ENCODE measurements at regions not wholly inside any gene's neighbourhood (a gene's known extent, or its start where the extent isn't known, plus 50 kb on each side); places are given as distances from the start of the nearest gene placed in this dataset.

GRCh38 chr4:162634390-162634789 lies 470.6 kb upstream of the FSTL5 start:
- Histone ChIP-seq H3K9me3 (no peaks in the 10 kb centered on the region), H3K27ac (no peak overlapping the region)
- intact Hi-C loops (cut with DNase I): no loop called here

GRCh38 chr4:162622664-162623063 lies 458.9 kb upstream of the FSTL5 start:
- Histone ChIP-seq H3K27ac (no peak overlapping the region), H3K36me3 (no peaks in the 10 kb centered on the region), H3K9me3 (no peaks in the 10 kb centered on the region), H3K4me1 (no peaks in the 10 kb centered on the region), H3K27me3 (no peaks in the 10 kb centered on the region), H3K4me3 (no peak overlapping the region)
- TF ChIP-seq EP300 (IDR thresholded peaks at IDR 0.05) (no peak), POLR2A (IDR thresholded peaks at IDR 0.05) (no peak), POLR2AphosphoS5 (IDR thresholded peaks at IDR 0.05) (no peak), CTCF (IDR thresholded peaks at IDR 0.05) (no peak)
- no peak for DNase-seq
- WGBS, 2 donors: 72 to 88% methylated on average over 2 of the region's 2 CpGs
- intact Hi-C loops (cut with DNase I): no loop called here

More at GRCh38 chr4:162634390-162634789, 470.6 kb upstream of the FSTL5 start:
- Histone ChIP-seq H3K4me3 (no peak overlapping the region), H3K36me3 (no peaks in the 10 kb centered on the region), H3K4me1 (no peaks in the 10 kb centered on the region), H3K27me3 (no peaks in the 10 kb centered on the region)
- 54 to 67% methylated on average over 2 of the region's 2 CpGs for WGBS, 2 donors
- no peak for DNase-seq
- TF ChIP-seq CTCF (IDR thresholded peaks at IDR 0.05) (no peak), POLR2A (IDR thresholded peaks at IDR 0.05) (no peak), EP300 (IDR thresholded peaks at IDR 0.05) (no peak), POLR2AphosphoS5 (IDR thresholded peaks at IDR 0.05) (no peak)

GRCh38 chr4:162610116-162610515 lies 446.3 kb upstream of the FSTL5 start:
- H3K9me3 ChIP-seq: no peaks in the 10 kb centered on the region

GRCh38 chr4:162586266-162586665 lies 422.5 kb upstream of the FSTL5 start:
- no peaks in the 10 kb centered on the region for H3K9me3 ChIP-seq
- no peak overlapping the region for H3K4me3 ChIP-seq
- H3K36me3 ChIP-seq: no peaks in the 10 kb centered on the region
- TF ChIP-seq POLR2AphosphoS5 (IDR thresholded peaks at IDR 0.05): no peak
- 55 to 80% methylated on average over 1 of the region's 1 CpG for WGBS, 2 donors
- no peaks in the 10 kb centered on the region for H3K4me1 ChIP-seq
- intact Hi-C loops (cut with DNase I): no loop called here
- no peak overlapping the region for H3K27ac ChIP-seq
- no peak for DNase-seq
- no peaks in the 10 kb centered on the region for H3K27me3 ChIP-seq

More at GRCh38 chr4:162610116-162610515, 446.3 kb upstream of the FSTL5 start:
- TF ChIP-seq POLR2AphosphoS5 (IDR thresholded peaks at IDR 0.05): no peak
- no peak for TF ChIP-seq POLR2A (IDR thresholded peaks at IDR 0.05)
- TF ChIP-seq CTCF (IDR thresholded peaks at IDR 0.05): no peak
- no peak for TF ChIP-seq EP300 (IDR thresholded peaks at IDR 0.05)
- DNase-seq: no peak
- no peaks in the 10 kb centered on the region for H3K4me1 ChIP-seq
- no peaks in the 10 kb centered on the region for H3K36me3 ChIP-seq
- H3K27me3 ChIP-seq: no peaks in the 10 kb centered on the region
- no peak overlapping the region for H3K4me3 ChIP-seq
- H3K27ac ChIP-seq: no peak overlapping the region
- intact Hi-C loops (cut with DNase I): no loop called here

GRCh38 chr4:162582180-162582579 lies 418.4 kb upstream of the FSTL5 start:
- Histone ChIP-seq H3K4me3 (no peak overlapping the region), H3K27me3 (no peaks in the 10 kb centered on the region), H3K36me3 (no peaks in the 10 kb centered on the region), H3K4me1 (no peaks in the 10 kb centered on the region), H3K27ac (no peak overlapping the region), H3K9me3 (no peaks in the 10 kb centered on the region)
- intact Hi-C loops (cut with DNase I): no loop called here
- 73 to 90% methylated on average over 3 of the region's 3 CpGs for WGBS, 2 donors
- TF ChIP-seq CTCF (IDR thresholded peaks at IDR 0.05) (no peak), EP300 (IDR thresholded peaks at IDR 0.05) (no peak), POLR2AphosphoS5 (IDR thresholded peaks at IDR 0.05) (no peak), POLR2A (IDR thresholded peaks at IDR 0.05) (no peak)
- DNase-seq: no peak
